Transverse colon (tissue), 4 donors: ENCODE measurements at regions not wholly inside any gene's neighbourhood (a gene's known extent, or its start where the extent isn't known, plus 50 kb on each side); places are given as distances from the start of the nearest gene placed in this dataset.

Experiments
- DNase-seq: peaks from one replicate; pipeline ENCODE4 v3.0.0-alpha.2; 2019
- H3K27ac ChIP-seq, 4 donors: fragments of 200-600 bp; sonication (generic); 2 replicates each; pipeline ENCODE4 v1.5.1; 2016 to 2018; ENCODE audit warnings: inconsistent platforms in 4 of 4
- H3K27me3 ChIP-seq: fragments of 200-600 bp; sonication (generic); 2 replicates; pipeline ENCODE4 v1.5.1; 2017; ENCODE audit warnings: inconsistent platforms
- H3K36me3 ChIP-seq, 4 donors: fragments of 200-600 bp; sonication (generic); 2 replicates each; pipeline ENCODE4 v1.5.1; 2017 to 2019; ENCODE audit warnings: inconsistent platforms in 4 of 4
- H3K4me1 ChIP-seq, 4 donors: fragments of 200-600 bp; sonication (generic); 2 replicates each; pipeline ENCODE4 v1.5.1; 2017 to 2020; ENCODE audit warnings: inconsistent platforms in 4 of 4
- H3K4me3 ChIP-seq, 4 donors: fragments of 200-600 bp; sonication (generic); 1 replicate in 1 of 4; 2 replicates in 3 of 4; pipeline versions ENCODE4 v1.5.1 to v1.6.1; 2017 to 2019; ENCODE audit warnings: inconsistent platforms in 4 of 4
- H3K9me3 ChIP-seq, 2 donors: fragments of 200-600 bp; sonication (generic); 2 replicates each; pipeline ENCODE4 v1.5.1; 2017 to 2019; ENCODE audit warnings: inconsistent platforms in 2 of 2
- CTCF ChIP-seq, 5 experiments: fragments of 200-600 bp in 3 of 5; fragments of 450-650 bp in 2 of 5; sonication (generic) in 3 of 5; IDR thresholded peaks; 1 replicate in 2 of 5; 2 replicates in 3 of 5; pipeline ENCODE4 v1.5.1; 2016 to 2017; ENCODE audit warnings: antibody characterized with exemption in 5 of 5, inconsistent platforms in 3 of 5, mild to moderate bottlenecking in 2 of 5, moderate library complexity in 1 of 5
- EP300 ChIP-seq: sonication (generic); formaldehyde crosslinking; IDR thresholded peaks from one replicate; pipeline ENCODE4 v1.6.1; 2017; ENCODE audit warnings: antibody characterized with exemption, low read depth
- POLR2A ChIP-seq: fragments of 450-650 bp; IDR thresholded peaks from one replicate; pipeline ENCODE4 v1.6.1; 2016; ENCODE audit warnings: antibody characterized with exemption, mild to moderate bottlenecking, moderate library complexity
- POLR2AphosphoS5 ChIP-seq, 3 donors: sonication (generic); formaldehyde crosslinking; IDR thresholded peaks; one replicate each; pipeline ENCODE4 v1.6.1; 2016; ENCODE audit warnings: antibody characterized with exemption in 3 of 3
- WGBS, 2 donors: methylation state at CpG; one replicate each; pipeline ENCODE4 v1.1.5; 2018; ENCODE audit warnings: low coverage in 1 of 2; 5-methylcytosine and 5-hydroxymethylcytosine counted together
- in situ Hi-C, 4 donors: fragments of 200-750 bp; cut with MboI; loops; one replicate each; pipeline versions ENCODE4 v1.15.0 to v1.15.1; 2017; ENCODE audit warnings: low sequenced_read_pairs in 3 of 4, low pct_ligation_motif_present in 1 of 4, low pct_unique_long_range_greater_than_20kb in 1 of 4
- intact Hi-C: fragments of 100-400 bp; cut with DNase I; formaldehyde crosslinking; loops from one replicate; pipeline ENCODE4 v1.15.1; 2023; ENCODE audit warnings: low total_unique reads

DNA sequence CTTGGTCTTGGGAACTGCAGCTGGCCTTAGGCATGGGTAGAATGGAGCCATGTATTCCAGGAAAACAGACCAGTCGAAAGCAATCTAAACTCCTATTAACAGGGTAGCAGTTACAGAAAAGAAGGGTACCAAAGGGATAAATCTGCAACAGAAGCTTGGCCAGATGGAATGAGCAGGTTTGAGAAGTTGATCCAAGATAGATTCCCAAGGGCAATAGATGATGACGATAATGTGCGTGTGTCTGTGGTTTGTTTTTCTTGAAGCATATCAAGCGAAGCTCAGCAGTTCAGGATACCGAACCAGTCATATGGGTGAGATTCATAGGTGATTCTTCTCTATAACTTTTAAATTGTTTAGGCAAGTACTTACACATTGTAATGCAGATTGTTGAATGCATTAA is 203.8 kb upstream of the SEMA6D start:
- no peaks in the 10 kb centered on the region for H3K4me1 ChIP-seq
- H3K27me3 ChIP-seq: no peaks in the 10 kb centered on the region
- no peaks in the 10 kb centered on the region for H3K36me3 ChIP-seq
- in situ Hi-C loops: no loop called here
- TF ChIP-seq CTCF (IDR thresholded peaks at IDR 0.05) (no peak), POLR2AphosphoS5 (IDR thresholded peaks at IDR 0.05) (no peak), EP300 (no peak), POLR2A (no peak)
- H3K27ac ChIP-seq: no peak overlapping the region
- no peaks in the 10 kb centered on the region for H3K9me3 ChIP-seq
- 91 to 96% methylated on average over 4 to 5 of the region's 5 CpGs for WGBS, 2 donors
- intact Hi-C loops: no loop called here
- DNase-seq: no peak
- no peak overlapping the region for H3K4me3 ChIP-seq

DNA sequence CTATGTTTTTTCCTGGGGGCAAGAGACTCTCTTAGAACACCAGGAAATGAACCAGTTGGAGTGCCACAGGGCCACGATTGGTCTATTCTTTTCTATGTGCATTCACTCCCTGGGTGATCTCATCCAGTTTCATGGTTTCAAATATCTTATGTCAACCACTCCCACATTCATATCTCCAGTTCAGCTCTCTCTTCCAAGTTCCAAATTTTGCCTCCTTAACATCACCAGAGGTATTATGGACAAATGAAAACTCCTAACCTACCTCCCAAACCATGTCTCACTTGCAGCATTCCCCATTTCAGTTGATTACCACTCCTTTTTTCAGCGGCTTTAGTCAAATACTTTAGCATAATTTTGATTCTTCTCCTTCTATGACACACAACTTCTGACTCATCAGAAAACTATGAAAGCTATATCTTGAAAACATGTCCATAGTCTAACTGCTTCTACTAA is 203.1 kb upstream of the SEMA6D start:
- intact Hi-C loops: no loop called here
- no peak overlapping the region for H3K27ac ChIP-seq
- H3K27me3 ChIP-seq: no peaks in the 10 kb centered on the region
- H3K4me3 ChIP-seq: no peak overlapping the region
- in situ Hi-C loops: no loop called here
- no peaks in the 10 kb centered on the region for H3K36me3 ChIP-seq
- no peaks in the 10 kb centered on the region for H3K4me1 ChIP-seq
- WGBS, 2 donors: 60 to 86% methylated on average over 1 to 2 of the region's 2 CpGs
- H3K9me3 ChIP-seq: no peaks in the 10 kb centered on the region
- TF ChIP-seq EP300 (no peak), CTCF (IDR thresholded peaks at IDR 0.05) (no peak), POLR2AphosphoS5 (IDR thresholded peaks at IDR 0.05) (no peak), POLR2A (no peak)
- DNase-seq: no peak

GRCh38 chr15:47516558-47516957 is 200.7 kb upstream of the SEMA6D start:
- Histone ChIP-seq H3K27me3 (no peaks in the 10 kb centered on the region), H3K4me3 (no peak overlapping the region), H3K36me3 (no peaks in the 10 kb centered on the region), H3K4me1 (no peaks in the 10 kb centered on the region), H3K27ac (no peak overlapping the region), H3K9me3 (no peaks in the 10 kb centered on the region)
- DNase-seq: no peak
- intact Hi-C loops (no loop called here), in situ Hi-C loops (no loop called here)
- TF ChIP-seq POLR2AphosphoS5 (IDR thresholded peaks at IDR 0.05): no peak
- no peak for TF ChIP-seq POLR2A
- TF ChIP-seq CTCF (IDR thresholded peaks at IDR 0.05): no peak
- TF ChIP-seq EP300: no peak
- 70 to 75% methylated on average over 2 of the region's 2 CpGs for WGBS, 2 donors

DNA sequence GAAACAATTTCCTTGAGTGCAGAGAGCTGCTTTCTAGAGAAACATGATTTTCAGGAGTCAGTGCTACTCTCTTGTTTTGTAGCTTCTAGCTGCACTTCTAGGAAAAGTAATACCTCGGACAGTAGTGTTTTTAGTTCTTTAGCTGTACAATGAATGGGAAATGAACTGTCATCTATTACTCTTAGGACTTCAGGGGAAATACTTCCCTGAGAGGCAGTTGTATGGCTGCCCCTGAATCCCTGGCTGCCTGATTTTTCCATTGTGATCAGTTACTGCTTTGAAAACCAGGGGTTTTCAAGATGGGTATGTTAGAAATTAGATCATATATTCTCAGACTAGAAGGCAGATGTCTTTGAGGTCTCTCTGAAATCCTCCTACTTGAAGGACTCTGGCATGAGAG is 200.3 kb upstream of the SEMA6D start:
- no peak for DNase-seq
- Histone ChIP-seq H3K36me3 (no peaks in the 10 kb centered on the region), H3K4me3 (no peak overlapping the region), H3K27me3 (no peaks in the 10 kb centered on the region), H3K27ac (no peak overlapping the region), H3K4me1 (no peaks in the 10 kb centered on the region), H3K9me3 (no peaks in the 10 kb centered on the region)
- 71% methylated on average over 1 of the region's 1 CpG; no CpG with 5 or more reads in 1 of the 2 donors for WGBS, 2 donors
- intact Hi-C loops (no loop called here), in situ Hi-C loops (no loop called here)
- TF ChIP-seq POLR2A: no peak
- no peak for TF ChIP-seq POLR2AphosphoS5 (IDR thresholded peaks at IDR 0.05)
- no peak for TF ChIP-seq EP300
- TF ChIP-seq CTCF (IDR thresholded peaks at IDR 0.05): no peak
